C1 segment of cervical spinal cord (tissue), 14 donors: ENCODE measurements at regions not wholly inside any gene's neighbourhood (a gene's known extent, or its start where the extent isn't known, plus 50 kb on each side); places are given as distances from the start of the nearest gene placed in this dataset.

Experiments
- DNase-seq, 14 donors: peaks; one replicate each; lab custom pipeline; 2025; lab: John Stamatoyannopoulos, UW

DNA sequence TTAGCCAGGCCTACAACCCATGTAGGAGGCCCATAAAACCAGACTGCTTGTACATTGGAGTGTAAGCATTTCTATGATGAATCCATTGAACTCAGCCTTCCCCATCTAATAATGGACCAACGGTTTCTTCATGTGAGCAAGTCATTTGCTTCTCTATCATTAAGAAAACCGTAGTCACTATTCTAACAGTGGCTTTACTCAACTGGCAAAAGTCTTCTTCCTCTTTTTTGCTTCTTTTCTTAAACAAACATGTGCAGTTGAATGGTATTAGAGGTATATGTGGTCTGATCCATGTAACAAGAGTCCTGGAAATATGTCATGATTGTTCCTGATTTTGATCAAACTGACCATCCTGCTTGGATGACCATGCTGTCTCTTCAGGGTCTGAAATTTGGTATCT is 132.4 kb upstream of the STXBP5 start:
- no peak for DNase-seq

DNA sequence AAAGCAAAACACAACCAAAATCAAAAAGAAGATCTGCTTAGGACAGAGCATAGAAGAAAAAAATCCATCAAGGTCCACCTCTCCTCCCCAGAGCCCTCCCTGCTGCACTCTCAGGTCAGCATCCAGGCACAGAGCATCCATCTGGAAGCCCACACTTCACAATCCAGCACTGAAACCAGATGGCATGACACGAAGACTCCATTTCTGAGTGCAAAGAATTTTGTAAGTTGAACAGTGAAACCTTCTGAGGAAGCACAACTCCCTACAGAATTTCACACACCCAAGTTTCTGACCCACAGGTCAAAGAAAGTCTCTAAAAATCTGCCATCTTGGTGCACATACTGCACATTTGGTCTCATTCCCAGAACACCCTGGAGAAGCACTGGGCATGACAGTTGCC is 128.8 kb upstream of the STXBP5 start:
- peak in 1 of 14 donors; percentile 86 for DNase-seq

DNA sequence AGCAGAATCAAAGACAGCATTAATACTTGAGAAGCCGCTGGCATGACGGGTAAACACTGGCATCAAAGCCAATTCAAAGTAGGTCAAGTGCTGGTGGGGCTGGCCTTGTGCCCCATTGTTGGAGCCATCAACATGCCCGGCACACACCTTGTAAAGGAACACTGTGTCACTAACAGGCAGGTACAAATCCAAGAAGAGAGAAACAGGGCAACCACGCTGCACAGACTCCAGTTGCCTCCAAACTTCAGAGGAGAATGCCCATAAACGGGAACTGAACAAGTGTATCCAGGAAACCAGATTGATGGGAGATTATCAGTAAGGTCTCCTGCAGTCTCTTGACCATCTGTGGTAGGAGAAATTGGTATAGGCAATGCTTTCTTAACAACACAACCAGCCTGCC is 127.0 kb upstream of the STXBP5 start:
- DNase-seq, result peak in 9 of 14 donors; percentile 8 to 98 (median 43)

DNA sequence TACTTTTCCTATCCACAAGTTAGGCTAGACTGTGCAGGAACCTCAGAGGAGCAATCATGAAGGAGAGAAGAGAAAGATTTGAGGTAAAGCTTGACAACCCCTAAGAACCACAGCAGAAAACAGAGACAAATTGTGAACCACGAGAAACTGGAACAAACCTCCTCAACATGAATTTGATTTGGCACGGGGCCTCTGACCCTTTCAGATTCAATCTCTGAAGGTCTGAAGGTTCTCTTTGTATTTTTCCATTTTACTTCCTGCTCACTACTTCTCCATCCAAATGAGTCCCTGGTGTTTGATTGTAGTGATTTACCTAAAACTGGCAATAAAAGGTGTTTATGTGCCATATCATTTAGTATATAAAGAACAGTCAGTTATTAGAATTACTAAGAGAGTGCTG is 126.1 kb upstream of the STXBP5 start:
- DNase-seq, result peak in 1 of 14 donors; percentile 30

DNA sequence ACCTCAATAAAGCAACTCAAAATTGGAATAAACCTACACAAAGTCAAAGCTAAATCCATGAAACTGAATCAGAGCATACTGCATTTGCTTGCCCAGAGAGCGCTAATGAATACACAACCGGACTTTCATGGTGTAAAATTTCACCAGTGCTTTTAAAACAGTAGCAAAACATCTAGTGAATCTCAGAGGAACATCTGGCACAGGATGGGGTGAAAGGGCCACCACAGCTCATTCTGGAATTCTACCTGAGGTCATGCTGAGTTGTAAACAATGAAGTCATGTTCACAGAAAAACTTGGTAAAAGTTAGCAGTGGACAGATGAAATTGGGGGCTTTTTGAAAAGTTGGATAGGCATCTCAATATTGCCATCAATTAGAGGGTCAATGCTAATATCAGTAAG is 125.6 kb upstream of the STXBP5 start:
- DNase-seq, result no peak

DNA sequence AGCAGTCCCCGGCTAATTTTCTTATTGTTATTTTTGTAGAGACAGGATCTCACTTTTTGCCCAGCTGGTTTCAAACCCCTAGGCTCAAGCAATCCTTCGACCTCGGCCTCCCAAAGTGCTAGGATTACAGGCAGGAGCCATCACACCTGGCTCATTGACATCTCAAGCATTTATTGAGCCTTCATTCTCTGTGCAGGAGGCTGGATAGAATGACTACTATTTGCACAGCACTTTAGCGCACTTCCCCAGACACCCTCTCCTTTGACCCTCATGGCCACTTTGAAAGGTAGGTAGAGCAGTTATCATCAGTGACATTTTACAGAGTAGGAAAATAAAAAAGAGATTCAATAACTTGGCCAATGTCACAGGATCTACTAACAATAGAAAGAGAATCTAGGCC is 124.0 kb upstream of the STXBP5 start:
- no peak for DNase-seq

DNA sequence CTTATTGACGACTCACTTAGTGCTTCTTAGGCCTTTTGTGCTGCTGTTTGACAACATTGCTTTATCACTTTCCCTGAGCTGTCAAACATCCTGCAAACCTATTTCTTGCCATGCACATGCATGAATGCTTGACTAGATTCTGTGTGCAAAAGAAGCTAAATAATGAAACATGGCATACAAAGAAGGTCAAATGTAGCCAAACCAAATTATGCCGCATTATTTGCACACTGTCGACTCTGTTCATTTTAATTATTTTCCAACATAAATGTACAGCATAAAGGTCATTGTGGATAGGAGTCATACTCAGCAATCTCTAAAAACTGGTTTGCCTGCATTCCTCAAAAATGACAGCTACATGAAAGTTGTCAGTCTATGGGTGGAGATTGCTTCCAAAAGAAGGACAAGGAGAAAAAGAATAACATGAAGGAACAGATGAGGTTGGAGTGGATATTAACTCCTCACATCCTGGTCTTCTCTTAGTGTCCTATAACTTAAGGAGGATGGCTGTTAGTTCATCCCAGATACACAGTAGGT is 123.1 kb upstream of the STXBP5 start:
- DNase-seq, result no peak

DNA sequence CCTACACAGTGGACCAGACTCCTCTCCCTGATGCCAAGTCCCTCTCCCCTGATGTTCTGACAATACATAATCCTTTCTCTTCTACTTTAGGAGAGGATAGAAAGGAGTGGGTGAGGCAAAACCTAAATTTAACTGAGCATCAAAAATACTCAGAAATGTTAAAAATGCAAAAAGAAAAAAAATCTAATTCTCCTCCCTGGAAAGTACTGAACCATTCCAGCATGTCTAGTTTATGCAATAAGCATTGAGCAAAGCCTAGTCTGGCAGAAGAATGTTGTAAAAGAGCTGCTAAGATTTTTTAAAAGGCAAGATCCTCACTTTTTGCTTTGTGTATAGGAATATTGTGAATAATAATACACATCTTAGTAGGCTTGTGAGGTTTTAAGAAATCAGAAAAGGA is 116.6 kb upstream of the STXBP5 start:
- no peak for DNase-seq

DNA sequence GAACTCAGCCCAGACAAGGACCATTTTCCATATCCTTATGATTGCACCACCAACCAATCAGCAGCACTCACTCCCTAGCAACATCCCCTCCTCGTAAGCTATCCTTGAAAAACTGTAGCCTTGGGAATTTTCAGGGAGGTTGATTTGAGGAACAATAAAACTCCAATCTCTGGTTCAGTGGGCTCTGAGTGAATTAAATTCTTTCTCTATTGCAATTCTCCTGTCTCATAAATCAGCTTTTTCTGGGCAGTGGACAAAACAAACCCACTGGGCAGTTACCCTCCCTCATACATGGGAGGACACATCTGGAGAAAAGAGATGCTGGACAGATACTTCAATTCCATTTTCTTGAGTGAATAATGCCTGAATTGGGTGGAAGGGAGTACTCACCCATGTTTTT is 115.4 kb upstream of the STXBP5 start:
- DNase-seq, result no peak

DNA sequence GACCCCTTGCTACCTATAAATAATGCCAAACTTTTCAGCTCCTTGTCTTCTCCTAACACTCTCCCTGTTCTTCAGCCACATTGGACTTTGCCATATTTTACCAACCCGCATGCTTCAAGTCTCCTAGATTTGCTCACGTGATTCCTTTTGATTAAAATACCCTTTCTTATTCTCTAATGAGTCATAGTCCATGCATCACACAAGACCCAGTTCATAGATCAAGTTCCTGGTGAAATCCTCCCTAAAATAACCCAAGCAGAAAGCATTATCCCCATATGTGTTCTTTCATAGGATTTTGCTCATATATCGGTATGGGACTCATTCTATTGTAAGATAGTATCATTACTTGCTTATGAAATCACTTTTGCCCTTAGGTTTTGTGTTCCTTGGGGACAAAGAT is 108.9 kb upstream of the STXBP5 start:
- no peak for DNase-seq

DNA sequence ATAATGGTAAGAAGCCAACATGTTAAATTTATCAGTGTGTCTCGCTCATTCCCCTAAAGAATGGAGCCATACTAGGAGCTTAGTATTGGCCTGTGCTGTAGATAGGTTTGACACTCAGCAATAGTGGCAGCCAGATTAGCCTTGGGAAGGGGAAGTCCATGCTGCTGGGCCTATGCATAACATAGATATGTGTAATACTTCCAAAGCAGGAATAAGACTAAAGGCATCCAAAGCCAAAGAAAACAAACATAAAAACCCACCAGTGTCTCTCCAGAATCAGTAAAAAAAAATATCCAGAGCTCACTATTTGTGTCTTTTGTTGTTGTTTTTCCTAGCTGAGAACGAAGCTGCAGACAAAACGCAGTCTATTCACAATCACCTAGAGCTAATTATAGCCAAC is 104.2 kb upstream of the STXBP5 start:
- DNase-seq, result no peak

DNA sequence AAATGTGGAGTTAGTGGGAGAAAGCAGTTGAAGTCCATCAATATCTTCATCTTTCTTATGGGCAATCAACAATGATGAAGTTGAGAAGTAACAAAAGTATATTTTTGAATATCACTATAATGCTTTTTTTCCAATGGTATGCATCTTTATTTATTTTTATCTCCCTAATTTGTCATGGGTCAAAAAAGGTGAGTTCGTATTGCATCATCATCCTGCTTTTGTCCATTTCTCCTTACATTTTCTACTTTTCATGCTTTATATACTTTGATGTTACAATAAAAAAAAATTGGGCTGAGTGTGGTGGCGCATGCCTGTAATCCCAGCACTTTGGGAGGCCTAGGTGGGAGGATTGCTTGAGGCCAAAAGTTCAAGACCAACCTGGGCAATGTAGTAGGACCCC is 101.2 kb upstream of the STXBP5 start:
- DNase-seq, result no peak

DNA sequence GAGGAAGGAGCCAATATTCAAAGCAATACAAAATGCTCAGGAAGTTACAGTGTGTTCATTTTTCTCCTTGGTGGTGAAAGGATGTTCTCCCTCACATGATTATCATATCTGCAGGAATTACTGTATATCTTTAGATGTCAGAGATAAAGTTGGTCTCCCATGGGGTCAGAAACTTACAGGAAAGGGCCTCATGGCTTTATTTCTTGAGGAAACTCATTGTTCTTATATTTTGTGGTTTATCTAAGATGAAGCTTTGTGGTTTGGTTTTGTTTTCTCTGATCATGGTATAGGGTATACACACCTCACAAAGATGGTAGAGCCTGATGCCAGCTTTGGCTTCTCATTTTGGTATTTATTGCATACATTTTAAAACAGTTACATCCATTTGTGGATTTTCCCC is 100.5 kb upstream of the STXBP5 start:
- DNase-seq, result no peak

DNA sequence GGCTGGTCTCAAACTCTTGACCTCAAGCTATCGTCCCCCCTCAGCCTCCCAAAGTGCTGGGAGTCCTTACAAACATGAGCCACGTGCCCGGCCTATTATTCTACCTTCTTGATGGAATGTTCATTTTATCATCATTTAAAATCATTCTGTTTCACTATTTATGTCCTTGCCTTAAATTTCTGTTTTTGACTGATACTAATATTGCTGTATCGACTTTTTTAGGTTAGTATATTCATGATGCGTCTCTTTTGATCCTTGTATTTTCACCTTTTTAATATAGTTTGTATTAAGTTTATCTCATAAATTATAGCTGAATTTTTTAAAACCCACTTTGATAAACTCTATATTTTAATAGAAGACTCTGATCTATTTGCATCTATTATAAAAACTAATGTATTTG is 98.4 kb upstream of the STXBP5 start:
- no peak for DNase-seq

DNA sequence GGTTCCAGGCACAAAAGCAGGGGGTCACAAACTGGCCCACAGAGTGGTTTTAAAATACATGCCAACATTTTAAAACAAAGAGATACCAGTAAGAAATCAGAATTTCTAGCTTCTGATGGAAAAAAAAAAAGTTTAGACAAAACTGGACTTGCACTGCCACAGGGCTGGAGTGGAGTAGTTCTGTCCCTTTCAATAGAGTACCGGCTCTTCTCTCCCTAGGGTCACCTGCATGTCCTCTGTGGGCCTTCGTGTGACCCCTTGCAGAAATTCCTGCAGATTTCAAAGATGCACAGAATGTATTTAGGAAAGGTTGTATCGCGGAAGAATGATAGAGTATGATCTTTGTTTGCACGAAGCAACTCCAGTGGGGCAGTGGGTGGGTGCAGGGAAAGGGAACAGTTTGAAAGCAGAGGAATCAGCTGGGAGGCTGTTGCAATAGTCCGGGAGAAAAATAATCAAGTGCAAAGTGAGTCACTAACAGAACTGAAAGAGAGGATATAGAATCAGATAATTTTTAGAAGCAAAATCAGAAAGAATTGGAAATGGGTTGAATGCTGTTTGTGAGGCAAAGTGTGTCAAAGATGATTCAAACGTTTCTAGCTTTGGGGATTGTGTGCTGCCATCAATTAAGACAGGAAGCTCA is 97.3 kb upstream of the STXBP5 start:
- DNase-seq, result peak in 1 of 14 donors; percentile 7

DNA sequence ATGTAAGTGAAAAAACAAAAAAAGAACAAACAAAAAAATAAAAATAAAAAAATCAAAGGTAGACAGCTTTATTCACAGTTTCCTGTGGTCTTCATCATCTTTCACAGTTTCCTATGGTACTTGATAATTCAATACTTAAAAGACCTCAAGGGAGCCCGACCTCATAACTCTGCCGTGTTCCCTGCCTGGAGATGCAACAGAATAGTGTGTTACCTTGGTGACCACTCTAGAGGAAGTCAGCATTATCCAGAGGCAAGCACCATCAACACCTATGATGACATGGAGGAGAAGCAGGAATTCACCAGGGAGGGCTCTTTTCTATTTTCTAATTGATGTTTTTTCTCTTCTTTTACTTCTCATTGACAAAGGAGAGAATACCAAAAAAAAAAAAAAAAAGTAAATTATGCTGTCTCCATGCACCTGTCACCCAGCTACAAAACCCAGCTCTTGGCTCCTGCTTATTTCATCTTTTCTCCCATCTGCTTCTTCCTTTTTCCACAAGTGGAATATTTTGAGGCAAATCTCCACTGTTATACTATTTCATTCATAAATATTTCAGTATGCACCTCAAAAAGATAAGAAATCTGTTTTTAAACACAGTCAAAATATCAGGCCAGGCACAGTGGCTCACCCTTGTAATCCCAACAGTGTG is 95.8 kb upstream of the STXBP5 start:
- DNase-seq, result peak in 1 of 14 donors; percentile 53

DNA sequence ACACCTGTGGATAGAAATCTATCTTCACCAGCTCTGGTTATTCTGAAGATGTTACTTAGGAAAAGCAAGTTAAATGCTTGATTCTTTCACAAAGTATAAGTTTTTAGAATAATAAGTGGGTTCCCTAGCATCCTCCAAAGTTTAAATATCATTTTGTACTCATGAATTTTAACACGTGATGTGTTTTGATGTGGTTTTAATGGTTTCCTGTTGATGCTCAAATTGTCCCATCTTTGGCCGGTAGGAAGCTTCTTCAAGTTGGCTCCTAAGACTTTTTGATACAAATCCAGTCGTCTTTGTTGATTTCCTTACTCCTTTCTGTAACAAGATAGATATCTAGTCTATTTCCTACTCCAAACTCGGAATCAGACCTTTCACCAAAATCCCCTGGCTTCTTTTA is 94.5 kb upstream of the STXBP5 start:
- DNase-seq, result no peak

DNA sequence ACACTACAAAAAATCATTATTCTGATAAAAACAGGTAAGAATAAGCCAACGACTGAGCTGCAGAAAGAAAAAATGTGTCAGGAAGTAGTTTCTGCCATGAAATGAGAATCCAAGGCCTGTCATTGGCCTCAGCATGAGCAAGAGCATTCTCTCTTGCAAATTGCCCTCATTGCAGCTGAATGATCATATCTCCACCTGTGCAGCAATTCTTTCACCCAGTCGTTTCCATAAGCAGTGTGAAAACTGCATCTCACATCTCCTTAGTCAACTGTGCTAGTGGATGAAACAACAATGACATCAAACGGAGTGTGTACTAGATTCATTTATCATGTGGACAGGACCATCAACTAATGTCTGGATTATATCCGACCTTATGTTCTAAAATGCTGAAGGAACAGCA is 88.2 kb upstream of the STXBP5 start:
- no peak for DNase-seq

DNA sequence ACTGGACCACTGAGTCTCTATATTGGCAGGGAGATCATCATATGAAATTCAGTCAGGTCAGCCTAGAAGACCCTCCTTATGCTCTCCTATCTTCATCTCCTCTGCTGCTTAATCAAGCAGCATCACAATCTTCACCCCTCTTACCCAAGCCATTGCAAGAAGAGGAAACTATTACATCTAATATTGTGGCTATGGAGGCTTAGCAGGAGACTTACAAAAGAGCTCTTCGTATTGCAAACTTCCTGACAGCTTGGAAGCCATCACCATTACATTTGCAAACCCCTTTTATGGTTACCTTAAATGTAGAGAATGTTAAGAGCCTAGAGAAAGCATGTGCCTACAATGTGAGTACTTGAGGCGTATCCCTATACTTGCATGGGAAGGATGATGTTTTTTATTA is 87.2 kb upstream of the STXBP5 start:
- DNase-seq, result no peak

DNA sequence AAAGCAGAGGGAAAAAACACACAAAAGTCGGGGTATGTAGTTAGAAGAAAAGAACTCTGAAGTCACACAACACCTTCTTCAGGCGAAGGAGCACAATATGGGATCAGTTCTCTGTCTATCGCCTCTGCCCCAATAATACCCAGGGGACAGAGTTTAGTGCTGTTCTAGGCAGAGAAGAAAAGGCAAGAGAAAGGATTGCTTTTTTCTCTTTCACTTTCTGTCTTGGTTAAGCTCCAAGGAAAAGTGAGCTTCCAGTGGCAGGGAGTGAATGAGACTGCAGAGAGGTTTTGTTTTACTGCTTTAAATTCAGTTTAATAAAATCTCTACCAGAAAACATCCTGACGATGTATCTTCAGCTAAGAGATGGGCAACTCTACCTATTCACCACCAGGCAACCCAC is 86.6 kb upstream of the STXBP5 start:
- no peak for DNase-seq

DNA sequence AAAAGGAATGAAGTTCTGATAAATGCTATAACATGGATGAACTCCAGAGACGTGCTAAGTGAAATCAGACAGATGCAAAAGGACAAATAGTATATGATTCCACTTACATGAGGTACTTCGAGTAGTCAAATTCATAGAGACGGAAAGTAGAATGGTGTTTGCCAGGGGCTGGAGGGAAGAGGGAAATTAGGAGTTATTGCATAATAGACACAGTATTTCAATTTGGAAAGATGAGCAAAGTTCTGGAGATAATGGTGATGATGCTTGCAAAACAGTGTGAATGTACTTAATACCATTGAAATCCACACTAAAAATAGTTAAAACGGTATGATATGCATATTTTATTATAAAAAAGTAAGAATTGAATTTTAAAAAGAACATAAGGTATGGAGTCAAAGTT is 84.9 kb upstream of the STXBP5 start:
- DNase-seq, result no peak

DNA sequence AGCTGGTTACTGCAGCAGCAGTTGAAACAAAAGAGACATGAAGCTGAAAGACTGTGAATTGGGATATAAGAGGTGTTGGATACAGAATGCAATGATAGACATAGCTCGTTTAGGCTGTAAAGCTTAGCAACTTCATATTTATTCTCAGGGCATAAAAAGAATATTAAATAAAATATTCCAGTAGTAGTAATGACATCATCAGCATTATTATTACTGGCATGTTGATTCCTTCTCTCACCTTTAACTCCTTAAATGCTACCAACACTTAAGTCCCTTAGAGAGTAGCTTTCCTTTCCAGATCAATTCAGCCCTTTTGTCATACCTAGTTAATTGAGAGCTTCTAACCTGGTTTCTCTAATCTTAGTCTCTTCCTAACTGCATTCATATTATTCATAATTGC is 81.4 kb upstream of the STXBP5 start:
- DNase-seq, result no peak

DNA sequence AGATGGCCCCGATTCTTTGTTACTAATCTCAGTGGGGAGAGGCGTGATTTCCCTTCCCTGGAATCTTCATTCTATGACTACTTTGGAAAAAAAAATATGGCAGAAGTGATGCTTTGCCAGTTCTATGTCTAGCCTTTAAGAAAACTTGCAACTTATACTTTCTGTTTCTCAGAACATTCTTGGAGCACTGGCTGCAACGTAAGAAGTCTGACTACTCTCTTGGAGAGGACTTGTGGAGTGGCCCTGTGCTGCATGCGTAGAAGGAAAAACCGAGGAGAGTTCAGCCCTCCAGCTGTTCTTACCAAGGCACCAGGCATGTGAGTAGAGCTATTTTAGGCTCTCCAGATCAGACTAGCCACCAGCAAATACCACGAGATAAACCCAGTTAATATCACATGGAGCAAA is 77.6 kb upstream of the STXBP5 start:
- DNase-seq, result no peak

DNA sequence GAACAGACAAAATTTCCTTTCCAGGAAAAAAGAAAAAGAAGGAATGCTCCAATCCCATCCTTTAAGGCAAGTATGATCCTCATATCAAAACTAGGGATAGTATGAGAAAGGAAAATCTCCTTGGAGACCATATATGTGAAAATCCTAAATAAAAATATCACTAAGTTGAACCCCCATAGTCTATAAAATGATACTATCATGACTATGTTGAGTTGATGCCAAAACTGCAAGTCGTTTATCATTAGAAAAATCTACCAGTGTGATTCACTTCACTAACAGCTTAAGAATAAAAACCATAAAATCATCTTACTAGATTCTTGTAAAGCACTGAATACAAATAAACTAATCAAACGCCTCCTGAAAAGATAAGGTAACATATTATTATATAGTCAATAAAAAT is 76.6 kb upstream of the STXBP5 start:
- no peak for DNase-seq
